Glutamatergic neuron (in vitro differentiated cells): ENCODE measurements at regions not wholly inside any gene's neighbourhood (a gene's known extent, or its start where the extent isn't known, plus 50 kb on each side); places are given as distances from the start of the nearest gene placed in this dataset.

Experiments used
- DNase-seq: peaks from one replicate; pipeline ENCODE4 v3.0.0; 2022
- H3K27ac Mint-ChIP-seq: one replicate; pipeline ENCODE4 v1.8.0; 2020; ENCODE audit warnings: mild to moderate bottlenecking, mixed read lengths, inconsistent platforms; ENCODE audit not compliant: unreplicated experiment
- H3K27me3 Mint-ChIP-seq: one replicate; pipeline ENCODE4 v1.8.0; 2020; ENCODE audit warnings: mild to moderate bottlenecking, moderate library complexity, mixed read lengths, inconsistent platforms; ENCODE audit not compliant: unreplicated experiment
- H3K36me3 Mint-ChIP-seq: one replicate; pipeline ENCODE4 v1.8.0; 2020; ENCODE audit warnings: mild to moderate bottlenecking, mixed read lengths, inconsistent platforms; ENCODE audit not compliant: unreplicated experiment
- H3K4me1 Mint-ChIP-seq: one replicate; pipeline ENCODE4 v1.8.0; 2020; ENCODE audit warnings: mild to moderate bottlenecking, low read depth, mixed read lengths, inconsistent platforms; ENCODE audit not compliant: unreplicated experiment
- H3K4me3 Mint-ChIP-seq: one replicate; pipeline ENCODE4 v1.8.0; 2020; ENCODE audit warnings: mild to moderate bottlenecking, mixed read lengths, inconsistent platforms; ENCODE audit not compliant: unreplicated experiment
- H3K9me3 Mint-ChIP-seq: one replicate; pipeline ENCODE4 v1.8.0; 2020; ENCODE audit warnings: mild to moderate bottlenecking, moderate library complexity, mixed read lengths, inconsistent platforms; ENCODE audit not compliant: unreplicated experiment
- TF ChIP-seq, protein P1 (sequence below): fragments of 200-600 bp; sonication (generic); IDR thresholded peaks from one replicate; pipeline ENCODE4 v1.5.0; 2021; ENCODE audit not compliant: partially characterized antibody, unreplicated experiment

DNA sequence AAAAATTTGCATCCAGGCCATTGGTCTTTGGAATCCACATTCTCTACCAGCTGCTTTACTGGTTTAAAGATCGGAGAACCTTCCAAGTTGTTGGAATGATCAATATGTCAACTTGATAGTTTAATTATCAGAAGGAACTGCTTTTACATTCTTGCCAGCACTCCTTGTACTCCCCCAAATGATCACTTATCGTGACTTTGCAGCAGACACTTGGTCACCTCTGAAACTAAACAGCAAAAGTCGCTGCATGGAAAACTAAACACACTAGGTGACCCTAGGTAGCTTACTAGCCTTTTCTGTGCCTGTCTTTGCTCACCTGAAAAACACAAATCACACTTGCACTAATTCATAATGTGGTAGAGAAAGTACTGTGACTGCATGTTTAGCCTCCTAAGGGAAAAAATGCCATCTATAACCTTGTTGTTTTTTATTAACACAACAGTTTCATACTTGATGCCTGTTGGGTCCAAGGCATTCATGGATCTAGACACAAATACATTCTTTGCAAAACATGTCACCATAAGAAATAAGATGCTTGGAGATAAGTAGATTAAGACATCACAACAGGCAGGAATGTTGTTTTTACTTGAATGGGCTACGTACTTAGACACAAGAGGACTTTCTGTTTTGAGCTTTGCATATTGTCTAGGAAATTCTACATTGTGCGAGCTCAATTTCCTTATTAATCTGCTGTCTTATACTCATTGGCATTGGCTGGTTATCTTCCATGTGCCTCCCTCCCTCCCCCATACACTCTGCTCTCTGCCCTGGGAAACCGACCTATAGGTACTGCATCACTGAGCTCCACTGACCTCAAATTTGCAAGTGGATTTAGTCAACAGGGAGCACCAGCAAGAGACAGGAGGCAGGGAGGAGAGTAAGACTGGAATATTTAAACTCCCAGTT lies 219.1 kb upstream of the STK17B start:
- H3K4me1 Mint-ChIP-seq: peaks cover 5% of the 10 kb centered on the region
- H3K27ac Mint-ChIP-seq: no peak overlapping the region

DNA sequence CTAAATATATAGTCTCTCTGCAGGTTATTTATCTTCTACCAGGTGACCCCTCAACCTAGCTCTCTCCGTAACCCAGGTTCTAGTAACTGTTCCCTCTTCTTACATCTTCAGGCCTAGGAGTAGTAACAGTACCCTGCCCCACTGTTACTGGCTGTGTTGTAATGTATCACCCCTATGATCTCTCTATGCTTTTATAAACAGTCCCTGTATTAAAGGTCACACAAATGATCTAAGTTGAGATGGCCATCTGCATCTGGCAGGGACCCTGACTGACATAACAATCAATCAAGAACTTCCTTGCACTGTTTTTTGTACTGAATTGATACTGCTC lies 219.7 kb upstream of the STK17B start:
- TF ChIP-seq, protein P1, sequence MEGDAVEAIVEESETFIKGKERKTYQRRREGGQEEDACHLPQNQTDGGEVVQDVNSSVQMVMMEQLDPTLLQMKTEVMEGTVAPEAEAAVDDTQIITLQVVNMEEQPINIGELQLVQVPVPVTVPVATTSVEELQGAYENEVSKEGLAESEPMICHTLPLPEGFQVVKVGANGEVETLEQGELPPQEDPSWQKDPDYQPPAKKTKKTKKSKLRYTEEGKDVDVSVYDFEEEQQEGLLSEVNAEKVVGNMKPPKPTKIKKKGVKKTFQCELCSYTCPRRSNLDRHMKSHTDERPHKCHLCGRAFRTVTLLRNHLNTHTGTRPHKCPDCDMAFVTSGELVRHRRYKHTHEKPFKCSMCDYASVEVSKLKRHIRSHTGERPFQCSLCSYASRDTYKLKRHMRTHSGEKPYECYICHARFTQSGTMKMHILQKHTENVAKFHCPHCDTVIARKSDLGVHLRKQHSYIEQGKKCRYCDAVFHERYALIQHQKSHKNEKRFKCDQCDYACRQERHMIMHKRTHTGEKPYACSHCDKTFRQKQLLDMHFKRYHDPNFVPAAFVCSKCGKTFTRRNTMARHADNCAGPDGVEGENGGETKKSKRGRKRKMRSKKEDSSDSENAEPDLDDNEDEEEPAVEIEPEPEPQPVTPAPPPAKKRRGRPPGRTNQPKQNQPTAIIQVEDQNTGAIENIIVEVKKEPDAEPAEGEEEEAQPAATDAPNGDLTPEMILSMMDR: no peak
- H3K27ac Mint-ChIP-seq: no peak overlapping the region

More for the DNA sequence above, 219.1 kb upstream of the STK17B start:
- Mint-ChIP-seq H3K27me3 (no peaks in the 10 kb centered on the region), H3K9me3 (peaks cover 5% of the 10 kb centered on the region), H3K4me3 (no peak overlapping the region), H3K36me3 (no peaks in the 10 kb centered on the region)
- TF ChIP-seq, protein P1: no peak
- DNase-seq: no peak

DNA sequence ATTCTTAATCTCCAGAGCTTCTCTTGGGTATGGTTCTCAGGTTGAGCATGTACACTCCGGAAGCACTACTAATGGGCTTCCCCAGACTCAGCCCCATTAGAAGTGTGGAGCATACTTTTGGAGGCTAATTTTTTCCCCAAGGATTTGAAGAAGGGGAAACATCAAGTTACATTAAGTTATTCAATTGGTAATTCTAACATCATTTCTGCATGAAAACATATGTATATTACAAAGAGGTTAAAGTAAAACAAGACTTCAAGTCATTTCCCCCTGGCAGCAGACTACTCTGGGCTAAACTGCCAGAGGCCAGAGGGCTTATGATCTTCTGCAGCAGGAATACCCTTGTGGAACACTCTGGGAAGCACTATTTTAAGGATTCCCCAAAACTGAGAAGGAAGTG lies 227.7 kb upstream of the STK17B start:
- peaks cover 11% of the 10 kb centered on the region for H3K4me1 Mint-ChIP-seq
- peak overlapping the region; percentile 20 for H3K27ac Mint-ChIP-seq
- H3K4me3 Mint-ChIP-seq: no peak overlapping the region
- H3K36me3 Mint-ChIP-seq: no peaks in the 10 kb centered on the region
- no peaks in the 10 kb centered on the region for H3K9me3 Mint-ChIP-seq
- TF ChIP-seq, protein P1: no peak
- no peaks in the 10 kb centered on the region for H3K27me3 Mint-ChIP-seq
- no peak for DNase-seq

More for the DNA sequence above, 219.7 kb upstream of the STK17B start:
- DNase-seq: no peak
- H3K27me3 Mint-ChIP-seq: no peaks in the 10 kb centered on the region
- H3K4me3 Mint-ChIP-seq: no peak overlapping the region
- peaks cover 5% of the 10 kb centered on the region for H3K9me3 Mint-ChIP-seq
- no peaks in the 10 kb centered on the region for H3K36me3 Mint-ChIP-seq
- H3K4me1 Mint-ChIP-seq: peaks cover 5% of the 10 kb centered on the region

DNA sequence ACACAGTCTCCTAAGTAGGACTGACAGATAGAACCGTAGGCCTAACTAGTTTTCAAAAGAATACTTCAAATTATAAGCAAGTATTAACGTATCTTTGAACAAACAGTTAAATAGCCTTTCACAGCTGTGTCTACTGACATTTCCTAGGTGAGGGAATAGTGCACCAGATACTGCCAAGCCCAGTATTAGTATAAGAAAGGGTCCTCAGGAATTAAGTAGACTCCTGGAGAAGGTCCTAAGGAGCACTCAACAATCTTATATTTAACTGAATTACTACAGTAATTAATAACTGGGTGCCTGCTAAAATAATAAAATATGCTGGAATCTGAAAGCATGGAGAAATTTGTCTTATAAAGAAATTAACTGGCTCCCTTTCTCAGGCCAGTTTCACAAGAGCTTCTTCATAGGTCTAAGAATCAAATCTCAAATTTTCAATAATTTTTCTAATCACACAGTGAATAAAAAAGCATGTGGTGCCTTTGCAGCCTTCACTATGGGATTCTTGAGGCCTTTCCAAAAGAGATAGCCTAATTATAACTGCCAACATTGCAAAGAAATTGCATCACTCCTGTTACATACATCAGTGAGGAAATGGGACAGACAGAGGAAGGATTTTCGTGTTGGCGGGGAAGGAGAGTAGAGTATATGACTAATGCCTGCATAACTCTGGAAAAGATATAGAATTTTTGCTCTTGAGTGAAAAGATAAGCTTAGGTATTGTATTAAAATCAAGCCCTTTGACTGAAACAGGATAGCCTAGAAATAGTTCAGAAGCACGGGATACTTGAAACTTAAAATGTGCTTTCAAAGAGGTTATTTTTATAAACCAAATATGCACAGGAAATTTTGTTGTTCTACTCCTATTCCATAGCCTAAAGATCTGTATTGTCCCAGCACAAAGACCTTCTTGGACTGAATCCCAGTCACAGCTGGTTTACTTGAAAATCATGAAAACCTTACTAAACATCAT lies 228.6 kb upstream of the STK17B start:
- TF ChIP-seq, protein P1: no peak
- H3K4me3 Mint-ChIP-seq: no peak overlapping the region
- no peaks in the 10 kb centered on the region for H3K36me3 Mint-ChIP-seq
- H3K27me3 Mint-ChIP-seq: no peaks in the 10 kb centered on the region
- peaks cover 11% of the 10 kb centered on the region for H3K4me1 Mint-ChIP-seq
- no peaks in the 10 kb centered on the region for H3K9me3 Mint-ChIP-seq
- H3K27ac Mint-ChIP-seq: peak overlapping the region; percentile 20
- DNase-seq: no peak

DNA sequence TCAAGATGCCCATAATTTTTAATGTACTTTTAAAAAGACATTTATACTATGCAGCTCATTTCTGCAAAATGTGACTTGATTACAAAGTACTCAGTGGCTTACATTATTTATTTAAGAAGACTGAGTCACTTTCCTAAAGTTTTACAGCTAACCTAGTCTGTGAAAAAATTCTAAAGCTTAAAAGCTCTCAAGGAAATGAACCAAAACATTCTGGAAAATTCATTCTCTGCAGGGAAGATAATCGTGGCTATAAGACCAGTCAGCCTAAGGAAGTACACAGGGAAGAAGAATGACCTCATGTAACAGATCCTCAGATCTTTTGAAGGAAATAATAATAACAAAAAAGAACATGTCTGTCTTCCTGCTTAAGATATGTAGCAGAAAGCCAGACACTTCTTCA lies 232.1 kb upstream of the STK17B start:
- no peak overlapping the region for H3K4me3 Mint-ChIP-seq
- H3K36me3 Mint-ChIP-seq: no peaks in the 10 kb centered on the region
- no peak for DNase-seq
- H3K27ac Mint-ChIP-seq: peak overlapping the region; percentile 7
- TF ChIP-seq, protein P1: no peak
- H3K9me3 Mint-ChIP-seq: no peaks in the 10 kb centered on the region
- no peaks in the 10 kb centered on the region for H3K27me3 Mint-ChIP-seq
- peaks cover 11% of the 10 kb centered on the region for H3K4me1 Mint-ChIP-seq
